ENCODE measurements at regions not wholly inside any gene's neighbourhood (a gene's known extent, or its start where the extent isn't known, plus 50 kb on each side); places are given as distances from the start of the nearest gene placed in this dataset.

GRCh38 chr1:222224636-222225315, 323.1 kb downstream of the HHIPL2 start:
- Histone ChIP-seq H3K27me3 (ENCODE audit: insufficient read depth, low read length) (no peaks in the 10 kb centered on the region), H3K4me1 (ENCODE audit: insufficient read depth, low read length) (peaks cover 11% of the 10 kb centered on the region), H3K4me3 (ENCODE audit: low read length) (no peak overlapping the region), H3K9me3 (ENCODE audit: insufficient read depth, low read depth, low read length) (peaks cover 11% of the 10 kb centered on the region; the same call in 1 of the 2 replicates), H3K9ac (ENCODE audit: low read depth, low read length) (no peak overlapping the region), H3K36me3 (ENCODE audit: insufficient read depth, low read depth, low read length) (no peaks in the 10 kb centered on the region), H3K27ac (ENCODE audit: low read length) (no peak overlapping the region)

DNA sequence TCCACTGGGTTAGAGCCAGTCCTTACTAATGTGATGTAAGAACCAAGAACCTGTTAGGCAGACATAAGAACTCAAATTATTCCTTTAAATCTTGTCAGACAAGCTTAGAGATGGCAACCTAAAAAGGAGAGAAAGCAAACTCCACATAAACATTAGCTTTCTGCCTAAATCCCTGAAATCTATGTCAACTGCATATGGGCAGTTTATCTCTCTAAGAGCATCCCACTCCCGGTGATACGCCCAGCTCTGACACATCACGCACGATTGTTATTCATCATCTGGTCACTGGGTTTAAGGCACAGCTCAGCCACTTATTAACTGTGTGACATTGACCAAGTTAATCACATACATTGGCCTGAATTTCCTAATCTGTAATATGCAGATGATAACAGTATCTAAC, 323.7 kb downstream of the HHIPL2 start:
- no peaks in the 10 kb centered on the region for H3K27me3 ChIP-seq (ENCODE audit: insufficient read depth, low read length)
- peaks cover 11% of the 10 kb centered on the region; the same call in 1 of the 2 replicates for H3K9me3 ChIP-seq (ENCODE audit: insufficient read depth, low read depth, low read length)
- H3K9ac ChIP-seq (ENCODE audit: low read depth, low read length) = no peak overlapping the region
- H3K27ac ChIP-seq (ENCODE audit: low read length) = no peak overlapping the region
- H3K36me3 ChIP-seq (ENCODE audit: insufficient read depth, low read depth, low read length) = no peaks in the 10 kb centered on the region
- H3K4me3 ChIP-seq (ENCODE audit: low read length) = no peak overlapping the region
- H3K4me1 ChIP-seq (ENCODE audit: insufficient read depth, low read length) = peaks cover 11% of the 10 kb centered on the region

DNA sequence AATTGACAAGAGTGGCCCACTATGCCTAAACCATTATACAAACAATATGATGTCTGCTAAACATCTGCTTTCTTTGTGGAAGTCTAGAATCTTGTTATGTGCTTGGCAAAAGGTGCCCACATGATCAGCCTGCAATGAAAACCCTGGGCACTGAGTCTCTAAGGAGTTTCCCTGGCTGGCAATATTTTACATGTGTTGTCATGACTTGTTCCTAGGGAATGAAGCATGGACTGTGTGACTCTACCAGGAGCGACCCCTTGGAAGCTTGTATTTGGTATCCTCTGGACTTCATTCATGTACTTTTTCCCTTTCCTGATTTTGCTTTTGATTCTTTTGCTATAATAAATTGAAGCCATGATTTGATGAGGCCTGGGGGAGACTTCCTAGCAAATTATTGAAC, 324.9 kb downstream of the HHIPL2 start:
- no peak overlapping the region for H3K27ac ChIP-seq (ENCODE audit: low read length)
- H3K4me1 ChIP-seq (ENCODE audit: insufficient read depth, low read length) = peaks cover 11% of the 10 kb centered on the region
- H3K36me3 ChIP-seq (ENCODE audit: insufficient read depth, low read depth, low read length) = no peaks in the 10 kb centered on the region
- H3K4me3 ChIP-seq (ENCODE audit: low read length) = no peak overlapping the region
- peaks cover 11% of the 10 kb centered on the region; the same call in 1 of the 2 replicates for H3K9me3 ChIP-seq (ENCODE audit: insufficient read depth, low read depth, low read length)
- H3K9ac ChIP-seq (ENCODE audit: low read depth, low read length) = no peak overlapping the region
- no peaks in the 10 kb centered on the region for H3K27me3 ChIP-seq (ENCODE audit: insufficient read depth, low read length)

DNA sequence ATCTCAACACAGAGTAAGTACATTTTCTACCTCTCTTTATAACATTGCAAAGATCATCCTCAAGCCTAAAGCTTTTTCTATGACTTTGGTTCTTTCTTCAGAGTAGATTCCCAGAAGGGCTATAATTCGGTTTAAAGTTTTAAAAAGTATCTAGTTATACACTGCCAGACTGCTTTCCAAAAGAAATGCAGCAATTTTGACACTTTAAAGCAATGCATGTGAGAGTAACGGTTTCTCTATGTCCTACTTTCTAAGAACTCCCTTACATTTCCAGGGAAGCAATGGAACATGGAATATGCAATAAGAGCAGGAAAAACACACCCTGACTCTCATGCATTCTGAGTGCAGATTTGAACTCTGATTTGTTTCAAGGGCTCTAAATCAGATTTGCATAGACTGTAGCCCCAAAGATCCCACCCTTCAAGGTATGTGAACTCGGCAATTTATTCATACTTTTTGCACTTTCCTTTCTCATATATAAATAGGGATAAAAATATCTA, 331.6 kb downstream of the HHIPL2 start:
- no peak overlapping the region for H3K4me3 ChIP-seq (ENCODE audit: low read length)
- H3K27ac ChIP-seq (ENCODE audit: low read length) = no peak overlapping the region

DNA sequence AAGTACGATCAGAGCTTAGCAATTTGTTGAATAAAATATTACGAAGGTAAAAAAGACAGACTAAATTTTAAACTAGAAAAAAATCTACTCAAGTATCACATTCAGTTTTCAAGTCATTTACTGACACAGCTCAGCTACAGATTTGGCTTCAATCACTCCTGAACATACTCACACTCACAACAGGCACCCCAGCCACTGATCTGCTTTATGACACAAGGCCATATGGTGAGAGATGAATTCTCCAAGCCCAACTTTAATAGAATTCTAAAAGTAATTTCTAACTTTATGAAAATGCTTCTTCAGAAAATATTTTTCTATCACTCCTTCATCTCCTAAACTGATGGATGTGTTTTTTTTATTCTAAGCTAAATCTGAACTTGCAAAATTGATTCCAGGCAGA, 337.1 kb downstream of the HHIPL2 start:
- no peaks in the 10 kb centered on the region for H3K9me3 ChIP-seq (ENCODE audit: insufficient read depth, low read depth, low read length)
- no peak overlapping the region for H3K9ac ChIP-seq (ENCODE audit: low read depth, low read length)
- no peaks in the 10 kb centered on the region for H3K27me3 ChIP-seq (ENCODE audit: insufficient read depth, low read length)
- H3K4me1 ChIP-seq (ENCODE audit: insufficient read depth, low read length) = no peaks in the 10 kb centered on the region
- H3K4me3 ChIP-seq (ENCODE audit: low read length) = no peak overlapping the region
- H3K27ac ChIP-seq (ENCODE audit: low read length) = no peak overlapping the region
- H3K36me3 ChIP-seq (ENCODE audit: insufficient read depth, low read depth, low read length) = no peaks in the 10 kb centered on the region

More for the DNA sequence above, 331.6 kb downstream of the HHIPL2 start:
- peaks cover 5% of the 10 kb centered on the region; the same call in 1 of the 2 replicates for H3K9me3 ChIP-seq (ENCODE audit: insufficient read depth, low read depth, low read length)
- no peaks in the 10 kb centered on the region for H3K36me3 ChIP-seq (ENCODE audit: insufficient read depth, low read depth, low read length)
- H3K9ac ChIP-seq (ENCODE audit: low read depth, low read length) = no peak overlapping the region
- no peaks in the 10 kb centered on the region for H3K27me3 ChIP-seq (ENCODE audit: insufficient read depth, low read length)
- H3K4me1 ChIP-seq (ENCODE audit: insufficient read depth, low read length) = no peaks in the 10 kb centered on the region

GRCh38 chr1:222204475-222204874, 343.4 kb downstream of the HHIPL2 start:
- Histone ChIP-seq H3K4me3 (ENCODE audit: low read length) (no peak overlapping the region), H3K27ac (ENCODE audit: low read length) (no peak overlapping the region), H3K27me3 (ENCODE audit: insufficient read depth, low read length) (no peaks in the 10 kb centered on the region), H3K4me1 (ENCODE audit: insufficient read depth, low read length) (no peaks in the 10 kb centered on the region), H3K36me3 (ENCODE audit: insufficient read depth, low read depth, low read length) (no peaks in the 10 kb centered on the region), H3K9ac (ENCODE audit: low read depth, low read length) (no peak overlapping the region), H3K9me3 (ENCODE audit: insufficient read depth, low read depth, low read length) (no peaks in the 10 kb centered on the region)

DNA sequence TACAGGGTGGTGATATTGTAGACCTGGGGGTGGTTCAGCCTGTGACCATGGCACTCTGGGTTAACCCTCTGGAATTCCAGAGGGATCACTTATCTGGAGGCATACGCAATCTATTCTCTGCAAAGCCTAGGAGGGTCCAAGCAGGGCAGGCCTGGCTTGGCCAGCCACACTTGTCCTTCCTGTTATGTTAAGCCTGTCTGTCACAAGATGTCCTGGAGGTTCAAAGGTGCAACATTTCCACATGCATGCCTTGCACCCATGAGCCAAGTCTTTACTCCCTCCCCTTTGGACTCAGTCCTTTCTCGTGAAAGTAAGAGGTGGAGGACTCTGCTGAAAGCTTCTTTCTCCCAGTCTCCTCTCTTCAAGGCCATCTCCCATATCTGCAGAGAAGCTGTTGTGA, 345.1 kb downstream of the HHIPL2 start:
- Histone ChIP-seq H3K36me3 (ENCODE audit: insufficient read depth, low read depth, low read length) (no peaks in the 10 kb centered on the region), H3K27me3 (ENCODE audit: insufficient read depth, low read length) (no peaks in the 10 kb centered on the region), H3K9me3 (ENCODE audit: insufficient read depth, low read depth, low read length) (no peaks in the 10 kb centered on the region), H3K4me3 (ENCODE audit: low read length) (no peak overlapping the region), H3K9ac (ENCODE audit: low read depth, low read length) (no peak overlapping the region), H3K4me1 (ENCODE audit: insufficient read depth, low read length) (no peaks in the 10 kb centered on the region), H3K27ac (ENCODE audit: low read length) (no peak overlapping the region)

- Histone ChIP-seq H3K27me3 (ENCODE audit: insufficient read depth, low read length) (no peaks in the 10 kb centered on the region), H3K27ac (ENCODE audit: low read length) (no peak overlapping the region), H3K9me3 (ENCODE audit: insufficient read depth, low read depth, low read length) (no peaks in the 10 kb centered on the region), H3K36me3 (ENCODE audit: insufficient read depth, low read depth, low read length) (no peaks in the 10 kb centered on the region), H3K4me3 (ENCODE audit: low read length) (no peak overlapping the region), H3K4me1 (ENCODE audit: insufficient read depth, low read length) (no peaks in the 10 kb centered on the region), H3K9ac (ENCODE audit: low read depth, low read length) (no peak overlapping the region)
Observed at GRCh38 chr1:222196736-222197135, 351.2 kb downstream of the HHIPL2 start.

- Histone ChIP-seq H3K36me3 (ENCODE audit: insufficient read depth, low read depth, low read length) (no peaks in the 10 kb centered on the region), H3K9me3 (ENCODE audit: insufficient read depth, low read depth, low read length) (no peaks in the 10 kb centered on the region), H3K27me3 (ENCODE audit: insufficient read depth, low read length) (no peaks in the 10 kb centered on the region), H3K27ac (ENCODE audit: low read length) (no peak overlapping the region), H3K4me3 (ENCODE audit: low read length) (no peak overlapping the region), H3K4me1 (ENCODE audit: insufficient read depth, low read length) (no peaks in the 10 kb centered on the region), H3K9ac (ENCODE audit: low read depth, low read length) (no peak overlapping the region)
Observed at GRCh38 chr1:222196288-222196687, 351.6 kb downstream of the HHIPL2 start.

DNA sequence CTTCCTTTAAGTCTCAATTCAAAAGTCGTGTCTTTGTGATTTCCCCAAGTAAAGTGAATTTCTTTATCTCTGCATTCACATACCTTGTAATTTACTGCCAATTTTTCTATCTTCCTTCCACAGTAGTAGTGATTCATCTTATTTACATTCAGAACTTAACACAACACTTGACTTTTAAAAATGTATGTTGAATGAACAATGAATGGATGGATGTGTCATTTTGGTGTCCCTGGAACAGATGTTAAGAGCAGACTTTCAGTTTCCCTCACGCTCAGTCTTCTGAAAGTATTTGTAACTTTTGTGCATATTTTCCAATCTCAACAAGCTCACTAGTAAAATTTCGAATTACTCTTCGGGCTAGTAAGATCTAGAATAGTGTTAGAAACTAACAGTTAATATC, 352.0 kb downstream of the HHIPL2 start:
- Histone ChIP-seq H3K4me3 (ENCODE audit: low read length) (no peak overlapping the region), H3K9ac (ENCODE audit: low read depth, low read length) (no peak overlapping the region), H3K36me3 (ENCODE audit: insufficient read depth, low read depth, low read length) (no peaks in the 10 kb centered on the region), H3K27ac (ENCODE audit: low read length) (no peak overlapping the region), H3K4me1 (ENCODE audit: insufficient read depth, low read length) (no peaks in the 10 kb centered on the region), H3K27me3 (ENCODE audit: insufficient read depth, low read length) (no peaks in the 10 kb centered on the region), H3K9me3 (ENCODE audit: insufficient read depth, low read depth, low read length) (no peaks in the 10 kb centered on the region)

- H3K4me3 ChIP-seq (ENCODE audit: low read length) = no peak overlapping the region
- no peaks in the 10 kb centered on the region for H3K9me3 ChIP-seq (ENCODE audit: insufficient read depth, low read depth, low read length)
- no peak overlapping the region for H3K9ac ChIP-seq (ENCODE audit: low read depth, low read length)
- no peak overlapping the region for H3K27ac ChIP-seq (ENCODE audit: low read length)
- H3K4me1 ChIP-seq (ENCODE audit: insufficient read depth, low read length) = no peaks in the 10 kb centered on the region
- H3K36me3 ChIP-seq (ENCODE audit: insufficient read depth, low read depth, low read length) = no peaks in the 10 kb centered on the region
- no peaks in the 10 kb centered on the region for H3K27me3 ChIP-seq (ENCODE audit: insufficient read depth, low read length)
Observed at GRCh38 chr1:222189218-222189617, 358.7 kb downstream of the HHIPL2 start.

DNA sequence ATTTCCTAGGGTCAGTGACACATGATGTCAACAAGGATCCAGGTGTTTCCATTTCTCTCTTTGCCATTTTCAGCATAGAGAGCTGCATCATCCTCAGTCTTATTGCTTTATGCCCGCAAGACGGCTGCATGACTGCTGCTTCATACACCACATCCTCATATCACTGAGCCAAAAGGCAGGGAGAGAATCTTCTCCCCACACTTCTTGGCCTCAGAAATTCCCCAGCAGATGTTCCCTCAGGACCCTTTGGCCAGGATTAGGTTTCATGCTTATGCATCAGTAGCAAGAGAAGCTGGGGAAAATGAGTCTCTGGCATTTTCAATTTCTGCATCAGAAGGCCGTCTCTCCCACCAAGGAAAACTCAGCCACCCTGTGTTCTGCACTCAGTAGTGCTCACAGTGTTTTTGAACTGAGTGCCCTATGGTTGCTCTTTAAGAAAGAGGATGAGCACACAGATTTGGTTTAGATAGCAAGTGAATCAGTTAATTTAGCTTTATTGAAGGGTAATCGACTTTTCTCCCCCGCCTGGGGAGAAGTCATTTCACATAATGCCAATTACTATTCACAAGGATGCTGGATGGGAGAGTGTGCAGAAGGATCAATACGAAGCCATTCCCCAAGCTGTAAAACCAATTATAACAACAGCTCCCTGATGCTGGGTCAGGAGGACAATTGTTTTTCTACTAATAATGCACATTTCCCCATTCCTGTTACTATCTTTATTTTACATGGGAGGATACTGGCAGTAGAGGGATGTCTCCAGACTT, 360.2 kb downstream of the HHIPL2 start:
- no peaks in the 10 kb centered on the region for H3K27me3 ChIP-seq (ENCODE audit: insufficient read depth, low read length)
- no peak overlapping the region for H3K27ac ChIP-seq (ENCODE audit: low read length)
- H3K9ac ChIP-seq (ENCODE audit: low read depth, low read length) = no peak overlapping the region
- H3K9me3 ChIP-seq (ENCODE audit: insufficient read depth, low read depth, low read length) = peaks cover 3% of the 10 kb centered on the region; the same call in 1 of the 2 replicates
- no peaks in the 10 kb centered on the region for H3K36me3 ChIP-seq (ENCODE audit: insufficient read depth, low read depth, low read length)
- no peaks in the 10 kb centered on the region for H3K4me1 ChIP-seq (ENCODE audit: insufficient read depth, low read length)
- no peak overlapping the region for H3K4me3 ChIP-seq (ENCODE audit: low read length)

Measured in iPS-20b (cell line).